Mesenchymal stem cell (in vitro differentiated cells and primary cell): ENCODE measurements at regions not wholly inside any gene's neighbourhood (a gene's known extent, or its start where the extent isn't known, plus 50 kb on each side); places are given as distances from the start of the nearest gene placed in this dataset.
A peak's percentile ranks its signal among the peaks of the same experiment; 100 is the strongest.

Source experiments
- DNase-seq: peaks from one replicate; pipeline ENCODE4 v3.0.0-alpha.2; 2013
- H2AFZ ChIP-seq: one replicate; pipeline ENCODE4 v1.6.1; 2013; ENCODE audit warnings: low read depth, mild to moderate bottlenecking, control low read depth, inconsistent platforms, low read length, moderate library complexity
- H2AK5ac ChIP-seq: 2 replicates; pipeline ENCODE4 v1.6.1; 2013; ENCODE audit warnings: low read length, moderate library complexity, mild to moderate bottlenecking, inconsistent platforms; ENCODE audit not compliant: severe bottlenecking
- H2BK120ac ChIP-seq: one replicate; pipeline ENCODE4 v1.6.1; 2013; ENCODE audit warnings: low read depth, mild to moderate bottlenecking, inconsistent platforms, low read length, moderate library complexity
- H2BK12ac ChIP-seq, 2 experiments: one replicate each; pipeline ENCODE4 v1.6.1; 2013; ENCODE audit warnings: inconsistent platforms in 2 of 2, low read length in 2 of 2, mild to moderate bottlenecking in 2 of 2, moderate library complexity in 2 of 2, control low read depth in 1 of 2
- H2BK15ac ChIP-seq: one replicate; pipeline ENCODE4 v1.6.1; 2013; ENCODE audit warnings: mild to moderate bottlenecking, low read depth, inconsistent platforms; ENCODE audit not compliant: poor library complexity, severe bottlenecking
- H2BK5ac ChIP-seq: 2 replicates; pipeline ENCODE4 v1.6.1; 2013; ENCODE audit warnings: low read depth, mild to moderate bottlenecking, low read length, control low read depth, inconsistent platforms; ENCODE audit not compliant: poor library complexity, severe bottlenecking
- H3K14ac ChIP-seq, 2 experiments: one replicate each; pipeline ENCODE4 v1.6.1; 2013; ENCODE audit warnings: inconsistent platforms in 2 of 2, low read length in 2 of 2, control low read depth in 1 of 2, mild to moderate bottlenecking in 1 of 2, moderate library complexity in 1 of 2
- H3K18ac ChIP-seq, 2 experiments: one replicate each; pipeline ENCODE4 v1.6.1; 2013; ENCODE audit warnings: inconsistent platforms in 2 of 2, low read length in 2 of 2, control low read depth in 1 of 2, low read depth in 1 of 2, mild to moderate bottlenecking in 1 of 2
- H3K23ac ChIP-seq, 2 experiments: one replicate each; pipeline ENCODE4 v1.6.1; 2013; ENCODE audit warnings: inconsistent platforms in 2 of 2, low read length in 2 of 2, mild to moderate bottlenecking in 2 of 2, moderate library complexity in 2 of 2, control low read depth in 1 of 2
- H3K27ac ChIP-seq: 2 replicates; pipeline ENCODE4 v1.5.1; 2013; ENCODE audit warnings: mild to moderate bottlenecking, moderate library complexity, low read length, control low read depth, inconsistent platforms; ENCODE audit not compliant: poor library complexity, severe bottlenecking
- H3K27me3 ChIP-seq, 2 experiments: 2 replicates each; pipeline versions ENCODE4 v1.6.1 to v1.7.0; 2013; ENCODE audit warnings: low read length in 2 of 2, mild to moderate bottlenecking in 2 of 2, moderate library complexity in 2 of 2, control low read depth in 1 of 2, inconsistent platforms in 1 of 2; ENCODE audit not compliant: control insufficient read depth in 1 of 2, insufficient read depth in 1 of 2
- H3K36me3 ChIP-seq, 2 experiments: 2 replicates each; pipeline versions ENCODE4 v1.6.1 to v1.7.0; 2013; ENCODE audit warnings: low read length in 2 of 2, control low read depth in 1 of 2, inconsistent platforms in 1 of 2, low read depth in 1 of 2, mild to moderate bottlenecking in 1 of 2; ENCODE audit not compliant: insufficient read depth in 2 of 2, control insufficient read depth in 1 of 2
- H3K4ac ChIP-seq, 2 experiments: one replicate each; pipeline ENCODE4 v1.6.1; 2013; ENCODE audit warnings: inconsistent platforms in 2 of 2, low read length in 2 of 2, mild to moderate bottlenecking in 2 of 2, moderate library complexity in 2 of 2, control low read depth in 1 of 2, low read depth in 1 of 2
- H3K4me1 ChIP-seq: 2 replicates; pipeline ENCODE4 v1.6.1; 2013; ENCODE audit warnings: low read depth, low read length, control low read depth; ENCODE audit not compliant: control insufficient read depth, insufficient read depth
- H3K4me2 ChIP-seq: 2 replicates; pipeline ENCODE4 v1.6.1; 2013; ENCODE audit warnings: low read length, mild to moderate bottlenecking, inconsistent platforms; ENCODE audit not compliant: poor library complexity, severe bottlenecking
- H3K4me3 ChIP-seq, 2 experiments: 2 replicates each; pipeline versions ENCODE4 v1.5.1 to v1.7.0; 2013; ENCODE audit warnings: low read length in 2 of 2, mild to moderate bottlenecking in 2 of 2, control low read depth in 1 of 2, low read depth in 1 of 2; ENCODE audit not compliant: insufficient read depth in 1 of 2
- H3K79me1 ChIP-seq: replicated peaks from 2 replicates; pipeline ENCODE4 v1.6.1; 2013; ENCODE audit warnings: mild to moderate bottlenecking, control low read depth, low read length, inconsistent platforms; ENCODE audit not compliant: poor library complexity, severe bottlenecking
- H3K9ac ChIP-seq: 2 replicates; pipeline ENCODE4 v1.7.0; 2013; ENCODE audit warnings: mild to moderate bottlenecking, low read length, moderate library complexity
- H3K9me3 ChIP-seq: 2 replicates; pipeline ENCODE4 v1.7.0; 2013; ENCODE audit warnings: mild to moderate bottlenecking, low read length; ENCODE audit not compliant: control insufficient read depth
- H4K8ac ChIP-seq: one replicate; pipeline ENCODE4 v1.6.1; 2013; ENCODE audit warnings: inconsistent platforms, mild to moderate bottlenecking, low read length, moderate library complexity
- H4K91ac ChIP-seq: one replicate; pipeline ENCODE4 v1.6.1; 2013; ENCODE audit warnings: mild to moderate bottlenecking, low read length, inconsistent platforms
- WGBS: methylation state at CpG from one replicate; pipeline ENCODE4 v1.1.7; 2013; ENCODE audit warnings: mixed read lengths; 5-methylcytosine and 5-hydroxymethylcytosine counted together

GRCh38 chr12:124458220-124458991 is 109.0 kb downstream of the NCOR2 start:
- peak overlapping the region; percentile 58 for H3K9ac ChIP-seq
- no peaks in the 10 kb centered on the region for H3K27me3 ChIP-seq
- peaks cover 42% of the 10 kb centered on the region for H3K79me1 ChIP-seq
- H3K23ac ChIP-seq = no peak overlapping the region
- H3K4ac ChIP-seq = no peak overlapping the region
- H2AFZ ChIP-seq = no peak overlapping the region
- WGBS = 93% methylated on average over 20 of the region's 20 CpGs
- no peak overlapping the region for H2BK120ac ChIP-seq
- DNase-seq = no peak
- H3K18ac ChIP-seq = no peak overlapping the region
- H3K4me2 ChIP-seq = no peak overlapping the region
- no peak overlapping the region for H2AK5ac ChIP-seq
- no peak overlapping the region for H4K91ac ChIP-seq
- H3K27ac ChIP-seq = no peak overlapping the region
- H2BK5ac ChIP-seq = no peak overlapping the region
- peak overlapping the region; percentile 28 for H4K8ac ChIP-seq
- H3K4me1 ChIP-seq = peaks cover 61% of the 10 kb centered on the region
- peaks cover 48 to 85% of the 10 kb centered on the region in 2 experiments for H3K36me3 ChIP-seq
- no peak overlapping the region for H3K4me3 ChIP-seq
- no peak overlapping the region for H2BK12ac ChIP-seq
- H2BK15ac ChIP-seq = no peak overlapping the region
- H3K14ac ChIP-seq = no peak overlapping the region
- no peaks in the 10 kb centered on the region for H3K9me3 ChIP-seq

- H3K4ac ChIP-seq = no peak overlapping the region
- H3K9ac ChIP-seq = peak overlapping the region; percentile 58
- H3K27ac ChIP-seq = no peak overlapping the region
- DNase-seq = peak; percentile 37
- no peak overlapping the region for H2BK120ac ChIP-seq
- H3K4me3 ChIP-seq = peak overlapping the region in 1 of 2 experiments; percentile 63
- no peak overlapping the region for H2BK15ac ChIP-seq
- H3K27me3 ChIP-seq = no peaks in the 10 kb centered on the region
- H3K14ac ChIP-seq = no peak overlapping the region
- H4K91ac ChIP-seq = peak overlapping the region; percentile 12
- no peak overlapping the region for H3K23ac ChIP-seq
- 89% methylated on average over 34 of the region's 37 CpGs for WGBS
- H2BK12ac ChIP-seq = peak overlapping the region in 1 of 2 experiments; percentile 12
- no peak overlapping the region for H2AK5ac ChIP-seq
- H4K8ac ChIP-seq = no peak overlapping the region
- H3K36me3 ChIP-seq = peaks cover 42 to 89% of the 10 kb centered on the region in 2 experiments
- peaks cover 42% of the 10 kb centered on the region for H3K79me1 ChIP-seq
- H3K4me2 ChIP-seq = no peak overlapping the region
- no peak overlapping the region for H2AFZ ChIP-seq
- H2BK5ac ChIP-seq = no peak overlapping the region
- H3K18ac ChIP-seq = peak overlapping the region in 1 of 2 experiments; percentile 13
- H3K9me3 ChIP-seq = no peaks in the 10 kb centered on the region
- peaks cover 62% of the 10 kb centered on the region for H3K4me1 ChIP-seq
Measured at GRCh38 chr12:124457287-124458219, 109.9 kb downstream of the NCOR2 start.

- Histone ChIP-seq H3K18ac (no peak overlapping the region), H2BK5ac (no peak overlapping the region), H3K14ac (no peak overlapping the region), H3K4ac (no peak overlapping the region), H2BK12ac (no peak overlapping the region), H3K4me1 (peaks cover 59% of the 10 kb centered on the region), H3K23ac (no peak overlapping the region), H3K79me1 (peaks cover 46% of the 10 kb centered on the region), H2AFZ (no peak overlapping the region), H2BK15ac (no peak overlapping the region), H2AK5ac (no peak overlapping the region), H3K27ac (no peak overlapping the region), H3K4me2 (no peak overlapping the region), H3K27me3 (no peaks in the 10 kb centered on the region), H2BK120ac (no peak overlapping the region), H3K9me3 (no peaks in the 10 kb centered on the region), H4K8ac (no peak overlapping the region), H3K9ac (no peak overlapping the region), H3K36me3 (peaks cover 37 to 89% of the 10 kb centered on the region in 2 experiments), H3K4me3 (peak overlapping the region in 1 of 2 experiments; percentile 63), H4K91ac (no peak overlapping the region)
- 92% methylated on average over 29 of the region's 31 CpGs for WGBS
- no peak for DNase-seq
Measured at GRCh38 chr12:124456652-124457152, 110.7 kb downstream of the NCOR2 start.
